Central memory CD4-positive, alpha-beta T cell (primary cell): ENCODE measurements at regions not wholly inside any gene's neighbourhood (a gene's known extent, or its start where the extent isn't known, plus 50 kb on each side); places are given as distances from the start of the nearest gene placed in this dataset.
"Not testable (repeated sequence)": the region's sequence is repeated elsewhere in the genome, so short reads cannot be mapped to it uniquely, and the experiment has no call there.

Experiments used
- DNase-seq: peaks from one replicate; pipeline ENCODE4 v3.0.0; 2022

GRCh38 chr15:22241451-22241850 lies 161.1 kb downstream of the OR4M2 start:
- DNase-seq = no peak

GRCh38 chr15:22242311-22242710 lies 162.0 kb downstream of the OR4M2 start:
- not testable (repeated sequence) for DNase-seq

DNA sequence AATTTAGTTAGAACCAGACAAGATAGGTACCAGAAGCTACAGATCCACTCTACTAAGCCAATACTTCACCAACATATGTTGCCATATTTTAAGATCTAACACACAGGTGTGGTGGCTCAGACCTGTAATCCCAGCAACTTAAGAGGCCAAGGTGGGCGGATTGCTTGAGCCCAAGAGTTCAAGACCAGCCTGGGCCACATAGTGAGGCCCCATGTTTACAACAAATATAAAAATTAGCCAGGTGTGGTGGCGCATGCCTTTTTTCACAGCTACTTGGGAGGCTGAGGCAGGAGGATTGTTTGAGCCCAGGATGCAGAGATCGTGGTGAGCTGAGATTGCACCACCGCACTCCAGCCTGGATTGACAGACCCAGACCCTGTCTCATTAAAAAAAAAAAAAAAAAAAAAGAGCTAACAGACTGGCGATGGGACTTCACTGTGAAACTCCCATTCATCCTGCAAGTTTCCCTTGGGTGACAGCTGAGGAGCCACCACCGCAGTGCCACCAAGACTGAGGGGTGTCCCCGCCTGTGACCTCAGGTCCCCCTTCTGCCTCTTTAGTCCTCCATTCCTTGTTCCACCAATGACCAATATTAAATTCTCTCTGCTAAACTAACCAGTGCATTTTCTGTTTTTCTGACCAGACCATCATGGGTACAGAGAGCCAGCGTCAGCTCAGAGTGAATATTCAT lies 163.3 kb downstream of the OR4M2 start:
- no peak for DNase-seq

- not testable (repeated sequence) for DNase-seq
Observed at GRCh38 chr15:22249511-22249910, 169.2 kb downstream of the OR4M2 start.

DNA sequence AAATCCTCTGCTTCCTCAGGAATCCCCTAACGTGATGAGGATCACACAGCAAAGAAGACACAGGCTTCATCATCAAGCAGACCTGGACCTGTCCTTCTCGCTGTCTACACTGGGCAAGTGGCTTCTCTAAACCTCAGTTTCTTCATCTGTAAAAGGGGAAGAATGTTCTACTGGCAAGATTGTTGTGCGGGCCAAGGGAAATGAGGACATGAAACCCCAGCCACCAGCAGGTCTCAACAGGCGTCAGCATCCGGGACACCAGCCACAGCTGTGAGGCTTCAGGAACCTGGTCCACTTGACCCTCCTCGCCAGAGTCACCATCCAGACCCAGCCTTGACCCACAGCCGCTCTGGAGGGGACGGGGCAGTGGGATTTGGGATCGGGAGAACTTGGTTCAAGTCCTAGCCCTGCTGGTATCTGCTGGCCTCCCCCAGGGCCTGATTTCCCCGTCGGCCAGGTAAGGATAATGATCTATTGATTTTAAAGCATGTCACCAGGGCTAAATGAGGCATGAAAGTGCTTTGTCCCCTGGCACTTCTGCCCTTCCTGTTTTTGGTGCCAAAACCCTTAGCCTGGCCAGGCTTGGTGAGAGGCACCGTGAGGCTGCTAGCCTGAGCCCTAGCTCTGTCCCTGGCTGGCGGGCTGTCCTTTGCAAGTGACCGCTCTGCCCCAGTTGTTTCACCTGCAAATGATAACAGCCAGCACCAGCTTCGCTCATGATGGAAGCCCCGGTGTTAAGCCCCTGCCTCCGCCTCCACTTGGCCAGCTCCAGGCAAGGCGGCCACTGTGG lies 170.4 kb downstream of the OR4M2 start:
- not testable (repeated sequence) for DNase-seq

DNA sequence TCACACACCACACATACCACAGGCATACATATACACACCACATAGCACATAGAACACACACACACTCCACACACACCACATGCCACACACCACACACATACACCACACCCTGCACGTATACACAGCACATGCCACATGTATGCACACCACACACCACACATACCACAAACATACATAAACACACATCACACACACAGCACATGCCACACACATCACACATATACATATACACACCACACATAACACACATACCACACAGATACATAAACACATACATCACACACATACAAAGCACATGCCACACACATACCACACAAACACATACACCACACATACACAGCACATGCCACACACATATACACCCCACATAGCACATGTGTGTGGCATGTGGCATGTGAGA lies 171.1 kb downstream of the OR4M2 start:
- DNase-seq = no peak

- DNase-seq = not testable (repeated sequence)
Observed at GRCh38 chr15:22252047-22252446, 171.7 kb downstream of the OR4M2 start.

DNA sequence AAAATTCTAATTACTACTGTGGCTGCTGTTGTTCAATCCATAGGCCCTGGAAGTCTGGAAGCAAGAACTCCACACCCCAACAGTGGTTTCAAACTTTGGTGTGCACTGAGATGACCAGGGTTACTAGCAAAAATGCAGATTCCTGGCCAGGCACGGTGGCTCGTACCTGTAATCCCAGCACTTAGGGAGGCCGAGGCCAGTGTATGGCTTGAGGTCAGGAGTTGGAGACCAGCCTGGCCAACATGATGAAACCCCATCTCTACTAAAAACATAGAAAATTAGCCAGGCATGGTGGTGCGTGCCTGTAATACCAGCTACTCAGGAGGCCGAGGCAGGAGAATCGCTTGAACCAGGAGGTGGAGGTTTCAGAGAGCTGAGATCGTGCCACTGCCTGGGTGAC lies 172.2 kb downstream of the OR4M2 start:
- not testable (repeated sequence) for DNase-seq

DNA sequence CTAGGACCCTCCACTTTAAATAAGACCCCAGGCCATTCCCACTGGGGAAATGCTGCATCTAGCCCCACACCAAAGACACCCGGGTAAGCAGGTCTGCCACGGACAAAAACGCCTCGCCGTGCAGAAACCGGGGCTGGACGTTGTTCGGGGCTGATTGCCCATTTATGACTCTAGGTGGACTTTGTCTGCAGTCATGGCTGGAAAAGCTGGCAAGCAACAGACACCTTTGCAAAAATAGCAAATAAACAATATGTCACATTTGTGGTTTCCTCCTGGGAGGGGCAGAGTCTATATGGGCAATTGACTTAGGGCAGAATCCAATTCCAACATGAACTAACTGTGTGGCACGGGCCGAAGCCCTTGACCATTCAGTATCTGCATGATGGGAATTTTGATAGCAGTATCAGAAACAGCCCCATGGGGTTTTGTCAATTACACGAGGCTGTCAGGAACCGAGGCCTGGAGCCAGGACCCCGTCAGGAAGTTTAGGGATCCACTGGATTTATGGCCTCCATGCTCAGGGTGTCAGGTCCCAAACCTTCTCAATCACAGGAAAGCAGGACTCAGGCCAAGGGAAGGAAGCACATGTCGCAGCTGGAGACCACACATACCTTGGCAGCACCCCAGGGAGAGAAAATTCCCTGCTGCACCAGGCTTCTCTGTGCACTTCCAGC lies 172.8 kb downstream of the OR4M2 start:
- DNase-seq = not testable (repeated sequence)

GRCh38 chr15:22253676-22254408 lies 173.5 kb downstream of the OR4M2 start:
- DNase-seq = no peak

GRCh38 chr15:22254409-22255045 lies 174.2 kb downstream of the OR4M2 start:
- DNase-seq = not testable (repeated sequence)

DNA sequence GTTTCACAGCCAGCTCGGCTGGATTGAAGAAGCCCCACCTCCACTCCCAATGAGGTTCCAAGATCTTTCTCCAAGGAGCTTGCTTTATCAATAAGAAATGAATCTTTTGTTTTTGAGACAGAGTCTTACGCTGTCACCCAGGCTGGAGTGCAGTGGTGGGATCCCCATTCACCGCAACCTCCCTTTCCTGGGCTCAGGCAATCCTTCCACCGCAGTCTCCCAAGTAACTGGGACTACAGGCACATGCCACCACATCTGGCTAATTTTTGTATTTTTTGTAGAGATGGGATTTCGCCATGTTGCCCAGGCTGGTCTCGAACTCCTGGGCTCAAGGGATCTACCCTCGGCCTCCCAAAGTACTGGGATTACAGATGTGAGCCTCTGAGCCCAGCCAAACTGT lies 175.3 kb downstream of the OR4M2 start:
- DNase-seq = not testable (repeated sequence)

DNA sequence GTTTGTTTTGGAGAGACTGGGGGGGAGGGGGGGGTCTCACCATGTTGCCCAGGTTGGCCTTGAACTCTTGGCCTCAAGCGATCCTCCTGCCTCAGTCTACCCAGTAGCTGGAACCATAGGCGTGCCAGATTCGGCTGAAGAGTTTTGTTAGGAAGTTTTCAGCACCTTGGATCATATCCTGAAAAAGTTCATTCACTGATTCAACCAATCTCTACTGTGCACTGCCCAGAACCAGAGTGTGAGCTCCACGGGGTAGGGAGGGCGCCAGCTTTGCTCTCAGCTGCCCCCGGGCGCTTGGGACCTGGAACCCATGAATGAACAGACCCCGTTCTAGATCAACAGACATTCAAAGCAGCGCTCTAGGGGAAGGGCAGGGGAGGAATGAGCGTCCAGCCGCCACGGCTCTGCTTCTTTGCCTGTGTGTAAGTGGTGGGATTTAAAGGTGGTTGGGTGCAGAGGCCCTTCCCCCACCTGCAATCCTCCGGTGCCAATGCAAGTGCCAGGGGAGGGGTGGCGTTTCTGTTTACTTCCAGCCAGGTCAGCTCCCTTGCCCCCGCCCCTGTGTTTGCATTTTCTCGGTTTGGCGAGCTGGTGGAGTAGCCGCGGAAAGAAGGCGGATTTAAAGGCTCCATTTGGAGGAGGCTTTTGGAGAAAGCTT lies 176.2 kb downstream of the OR4M2 start:
- DNase-seq = not testable (repeated sequence)

GRCh38 chr15:22257047-22258008 lies 177.0 kb downstream of the OR4M2 start:
- no peak for DNase-seq

- no peak for DNase-seq
Observed at GRCh38 chr15:22258009-22258397, 177.7 kb downstream of the OR4M2 start.

DNA sequence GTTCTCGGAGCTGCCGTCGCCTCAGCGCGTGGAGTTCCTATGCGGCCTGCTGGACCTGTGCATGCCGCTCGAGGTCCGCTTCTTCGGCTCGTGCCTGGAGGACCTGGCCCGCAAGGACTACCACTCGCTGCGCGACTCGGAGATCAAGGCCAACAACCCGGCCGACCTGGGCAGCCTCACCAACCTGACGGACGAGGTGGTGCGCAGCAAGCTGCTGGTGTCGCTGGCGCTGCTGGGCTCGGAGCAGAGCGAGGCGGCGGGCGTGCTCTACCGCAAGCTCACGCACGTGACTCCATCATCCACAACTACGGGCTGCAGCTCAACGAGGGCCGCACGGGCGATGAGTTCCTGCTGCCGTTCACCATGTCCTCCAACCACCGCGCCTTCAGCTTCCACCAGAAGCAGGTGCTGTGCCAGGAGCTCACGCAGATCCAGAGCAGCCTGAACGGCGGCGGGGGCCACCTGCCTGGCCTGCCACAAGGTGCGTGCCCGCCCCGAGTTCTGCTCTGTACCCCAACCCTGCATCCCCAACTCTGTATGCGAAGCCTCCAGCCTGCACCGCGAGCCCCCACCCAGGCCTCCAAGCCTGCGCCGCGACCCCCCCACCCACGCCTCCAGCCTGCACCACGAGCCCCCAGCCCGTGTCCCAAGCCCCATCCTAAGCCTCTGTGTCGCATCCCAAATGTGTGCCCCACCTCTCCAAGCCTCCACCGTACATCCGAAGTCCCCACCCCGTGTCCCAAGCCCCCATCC lies 178.2 kb downstream of the OR4M2 start:
- no peak for DNase-seq

DNA sequence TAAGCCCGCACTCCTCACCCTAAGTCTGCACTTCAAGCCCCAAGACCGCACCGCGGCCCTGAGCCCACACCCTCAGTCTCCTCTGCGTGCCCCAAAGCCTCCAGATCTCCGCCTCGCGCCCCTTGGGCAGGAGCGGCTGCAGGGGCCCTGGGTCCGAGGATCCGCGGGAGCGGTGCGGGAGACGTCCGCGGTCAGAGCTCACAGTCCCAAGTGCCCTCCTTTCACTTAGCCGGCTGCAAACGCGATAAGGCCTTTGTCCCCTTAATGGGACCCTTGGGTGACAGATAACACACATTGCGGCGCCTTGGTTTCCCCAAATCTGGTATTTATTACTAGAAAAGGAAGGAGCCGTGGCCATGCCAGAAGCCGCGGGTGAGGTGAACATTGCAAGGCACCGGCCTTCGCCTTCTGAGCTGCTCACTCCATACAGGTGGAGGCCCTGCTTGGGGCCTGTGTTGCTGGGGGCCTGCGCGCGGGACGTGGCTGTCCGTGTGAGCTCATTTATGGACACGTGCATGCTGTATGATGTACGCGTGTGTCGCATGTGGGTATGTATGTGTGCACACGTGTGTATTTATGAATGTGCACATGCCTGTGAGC lies 178.9 kb downstream of the OR4M2 start:
- not testable (repeated sequence) for DNase-seq

DNA sequence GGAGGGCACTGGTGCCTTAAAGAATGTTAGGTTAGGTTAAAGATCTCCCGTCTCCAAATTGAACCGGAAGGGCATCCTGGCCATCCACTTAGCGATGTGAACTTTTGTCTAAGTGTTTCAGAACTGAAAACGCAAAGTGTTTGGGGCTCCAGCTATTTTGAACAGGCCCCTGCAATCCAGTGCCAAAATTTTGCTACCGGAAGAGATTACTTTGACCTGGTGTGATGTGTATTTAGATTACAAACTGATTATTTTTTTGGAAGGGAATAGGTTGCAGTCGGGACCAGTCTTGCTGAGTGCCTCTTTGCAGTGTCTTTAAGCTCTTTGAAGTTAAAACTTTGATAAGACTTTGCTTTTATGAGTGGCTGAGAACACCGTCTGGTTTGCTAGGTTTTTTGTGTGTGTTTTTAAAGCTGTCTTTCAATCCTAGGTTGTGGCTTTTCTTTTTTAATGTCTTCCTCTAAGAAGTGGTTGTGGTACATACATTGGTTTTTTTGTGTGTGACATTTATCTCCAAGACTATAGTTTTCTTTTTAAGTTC lies 179.6 kb downstream of the OR4M2 start:
- DNase-seq = no peak

DNA sequence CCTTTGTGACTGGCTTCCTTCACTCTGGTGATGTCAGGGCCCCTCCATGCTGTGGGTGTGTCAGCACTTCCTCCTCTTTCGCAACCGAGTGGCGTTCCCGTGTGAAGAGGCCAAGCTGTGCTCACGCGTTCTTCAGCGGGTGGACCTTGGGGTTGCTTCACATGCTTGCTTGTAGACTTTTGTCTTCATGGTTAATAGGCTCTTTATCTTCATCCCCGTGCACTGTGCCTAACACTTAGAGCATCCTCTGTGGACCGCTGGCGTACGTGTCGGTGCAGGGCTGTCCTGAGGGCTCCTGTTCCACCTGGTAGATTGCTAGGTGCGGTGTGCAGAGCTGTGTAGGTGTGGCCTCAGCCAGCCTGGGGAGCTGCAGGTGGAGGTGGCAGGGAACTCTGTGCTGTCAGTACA lies 182.3 kb downstream of the OR4M2 start:
- peak; percentile 24 for DNase-seq
